Renal pelvis (tissue), 1 donor: ENCODE measurements at regions not wholly inside any gene's neighbourhood (a gene's known extent, or its start where the extent isn't known, plus 50 kb on each side); places are given as distances from the start of the nearest gene placed in this dataset.
"Not testable (repeated sequence)": the region's sequence is repeated elsewhere in the genome, so short reads cannot be mapped to it uniquely, and the experiment has no call there.

ENCODE experiments used
- DNase-seq: peaks from one replicate; pipeline ENCODE4 v3.0.0-alpha.2; 2013

- not testable (repeated sequence) for DNase-seq
Observed at GRCh38 chr15:70367913-70368705, 270.4 kb upstream of the TLE3 start.

GRCh38 chr15:70364023-70364422, 266.3 kb upstream of the TLE3 start:
- not testable (repeated sequence) for DNase-seq

GRCh38 chr15:70362886-70363285, 265.2 kb upstream of the TLE3 start:
- DNase-seq: no peak

- no peak for DNase-seq
Observed at GRCh38 chr15:70362350-70362749, 264.6 kb upstream of the TLE3 start.

- DNase-seq: no peak
Observed at GRCh38 chr15:70361891-70362290, 264.2 kb upstream of the TLE3 start.

- DNase-seq: no peak
Observed at GRCh38 chr15:70361106-70361505, 263.4 kb upstream of the TLE3 start.

GRCh38 chr15:70358871-70359647, 261.3 kb upstream of the TLE3 start:
- no peak for DNase-seq

- DNase-seq: no peak
Observed at GRCh38 chr15:70358011-70358819, 260.5 kb upstream of the TLE3 start.

- no peak for DNase-seq
Observed at GRCh38 chr15:70357453-70357852, 259.7 kb upstream of the TLE3 start.

- no peak for DNase-seq
Observed at GRCh38 chr15:70356919-70357318, 259.2 kb upstream of the TLE3 start.

GRCh38 chr15:70356062-70356860, 258.5 kb upstream of the TLE3 start:
- no peak for DNase-seq

GRCh38 chr15:70355275-70355795, 257.6 kb upstream of the TLE3 start:
- no peak for DNase-seq

GRCh38 chr15:70354346-70354905, 256.7 kb upstream of the TLE3 start:
- DNase-seq: no peak

GRCh38 chr15:70353606-70354345, 256.1 kb upstream of the TLE3 start:
- DNase-seq: no peak

- DNase-seq: no peak
Observed at GRCh38 chr15:70351941-70352774, 254.4 kb upstream of the TLE3 start.

- no peak for DNase-seq
Observed at GRCh38 chr15:70351391-70351790, 253.7 kb upstream of the TLE3 start.

- DNase-seq: no peak
Observed at GRCh38 chr15:70348581-70349344, 251.0 kb upstream of the TLE3 start.

- DNase-seq: no peak
Observed at GRCh38 chr15:70348226-70348543, 250.5 kb upstream of the TLE3 start.
